ENCODE measurements at regions not wholly inside any gene's neighbourhood (a gene's known extent, or its start where the extent isn't known, plus 50 kb on each side); places are given as distances from the start of the nearest gene placed in this dataset.

- Histone ChIP-seq H3K9me3 (ENCODE audit: control insufficient read depth in 4 of 4, low read length in 3 of 4) (no peaks in the 10 kb centered on the region), H3K4me3 (ENCODE audit: low read depth in 1 of 3, low read length in 3 of 3) (no peak overlapping the region), H3K27ac (ENCODE audit: low read depth in 1 of 2, low read length in 2 of 2) (no peak overlapping the region), H3K4me1 (ENCODE audit: control insufficient read depth in 4 of 4, insufficient read depth in 4 of 4, low read length in 3 of 4) (no peaks in the 10 kb centered on the region), H3K36me3 (ENCODE audit: control insufficient read depth in 4 of 4, insufficient read depth in 3 of 4, low read depth in 1 of 4, low read length in 3 of 4) (no peaks in the 10 kb centered on the region), H3K27me3 (ENCODE audit: control insufficient read depth in 4 of 4, insufficient read depth in 4 of 4, low read length in 3 of 4) (no peaks in the 10 kb centered on the region), H3K9ac (ENCODE audit: low read depth in 1 of 2, low read length in 2 of 2) (no peak overlapping the region)
- DNase-seq (ENCODE audit: low spot score), result no peak
- TF ChIP-seq JUND (IDR thresholded peaks at IDR 0.05) (no peak), ATF3 (IDR thresholded peaks at IDR 0.05) (no peak), YY1 (IDR thresholded peaks at IDR 0.05) (no peak), FOXA2 (IDR thresholded peaks at IDR 0.05) (no peak), HNF4G (IDR thresholded peaks at IDR 0.05) (no peak), HNF4A (conservative IDR thresholded peaks at IDR 0.05) (no peak), CTCF (IDR thresholded peaks at IDR 0.05; ENCODE audit: low read depth, low read length, missing input control) (no peak), MAX (IDR thresholded peaks at IDR 0.05) (no peak), RAD21 (IDR thresholded peaks at IDR 0.05) (no peak), GABPA (IDR thresholded peaks at IDR 0.05 in 1 of 2, conservative IDR thresholded peaks at IDR 0.05 in 1 of 2) (no peak), RXRA (IDR thresholded peaks at IDR 0.05) (no peak)
- WGBS, result 95% methylated on average over 7 of the region's 7 CpGs
These were observed 66.1 kb upstream of the KAT6B start for GRCh38 chr10:74760086-74760979.

GRCh38 chr10:74763934-74764591 lies 62.3 kb upstream of the KAT6B start:
- no peak for DNase-seq (ENCODE audit: low spot score)

More at GRCh38 chr10:74763934-74764591, 62.3 kb upstream of the KAT6B start:
- no peak overlapping the region for H3K9ac ChIP-seq (ENCODE audit: low read depth in 1 of 2, low read length in 2 of 2)
- no peaks in the 10 kb centered on the region for H3K4me1 ChIP-seq (ENCODE audit: control insufficient read depth in 4 of 4, insufficient read depth in 4 of 4, low read length in 3 of 4)
- TF ChIP-seq HNF4A (conservative IDR thresholded peaks at IDR 0.05) (no peak), MAX (IDR thresholded peaks at IDR 0.05) (no peak), NR2F2 (IDR thresholded peaks at IDR 0.05) (no peak), EGR1 (IDR thresholded peaks at IDR 0.05; ENCODE audit: low read depth in 2 of 2) (no peak), TAF1 (conservative IDR thresholded peaks at IDR 0.05) (no peak), ATF3 (IDR thresholded peaks at IDR 0.05) (no peak), RAD21 (IDR thresholded peaks at IDR 0.05) (no peak), YY1 (IDR thresholded peaks at IDR 0.05) (no peak), JUND (IDR thresholded peaks at IDR 0.05) (no peak), RXRA (IDR thresholded peaks at IDR 0.05) (no peak), CTCF (IDR thresholded peaks at IDR 0.05; ENCODE audit: low read depth, low read length, missing input control) (no peak), FOXA1 (IDR thresholded peaks at IDR 0.05) (no peak), SP1 (IDR thresholded peaks at IDR 0.05) (no peak), REST (IDR thresholded peaks at IDR 0.05) (no peak), FOXA2 (IDR thresholded peaks at IDR 0.05) (no peak), ZBTB33 (IDR thresholded peaks at IDR 0.05) (no peak), GABPA (IDR thresholded peaks at IDR 0.05 in 1 of 2, conservative IDR thresholded peaks at IDR 0.05 in 1 of 2) (no peak), HNF4G (IDR thresholded peaks at IDR 0.05) (no peak)
- WGBS, result 94% methylated on average over 17 of the region's 17 CpGs
- no peak overlapping the region for H3K4me3 ChIP-seq (ENCODE audit: low read depth in 1 of 3, low read length in 3 of 3)
- H3K27me3 ChIP-seq (ENCODE audit: control insufficient read depth in 4 of 4, insufficient read depth in 4 of 4, low read length in 3 of 4), result no peaks in the 10 kb centered on the region
- H3K9me3 ChIP-seq (ENCODE audit: control insufficient read depth in 4 of 4, low read length in 3 of 4), result no peaks in the 10 kb centered on the region
- H3K27ac ChIP-seq (ENCODE audit: low read depth in 1 of 2, low read length in 2 of 2), result no peak overlapping the region
- H3K36me3 ChIP-seq (ENCODE audit: control insufficient read depth in 4 of 4, insufficient read depth in 3 of 4, low read depth in 1 of 4, low read length in 3 of 4), result no peaks in the 10 kb centered on the region
